ENCODE measurements at regions not wholly inside any gene's neighbourhood (a gene's known extent, or its start where the extent isn't known, plus 50 kb on each side); places are given as distances from the start of the nearest gene placed in this dataset.

DNA sequence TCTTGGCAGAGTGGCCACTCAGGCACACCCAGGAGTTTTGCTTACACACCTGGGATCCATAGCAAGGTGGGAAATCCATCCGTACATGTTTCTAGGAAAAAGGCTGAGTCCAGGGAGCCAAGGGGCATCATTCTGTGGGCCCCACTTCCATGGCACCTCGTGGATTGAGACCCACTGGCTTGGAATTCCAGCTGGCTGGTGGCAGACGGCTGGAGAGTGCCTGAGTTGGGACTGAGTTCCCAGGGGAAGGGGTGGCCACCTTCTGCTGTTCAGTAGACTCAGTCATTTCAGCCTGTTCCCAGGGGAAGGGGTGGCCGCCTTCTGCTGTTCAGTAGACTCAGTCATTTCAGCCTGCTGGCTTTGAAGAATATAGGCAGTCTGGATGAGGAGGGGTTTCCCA lies 366.0 kb upstream of the GRIA3 start (continued):
- TF ChIP-seq, protein P1, sequence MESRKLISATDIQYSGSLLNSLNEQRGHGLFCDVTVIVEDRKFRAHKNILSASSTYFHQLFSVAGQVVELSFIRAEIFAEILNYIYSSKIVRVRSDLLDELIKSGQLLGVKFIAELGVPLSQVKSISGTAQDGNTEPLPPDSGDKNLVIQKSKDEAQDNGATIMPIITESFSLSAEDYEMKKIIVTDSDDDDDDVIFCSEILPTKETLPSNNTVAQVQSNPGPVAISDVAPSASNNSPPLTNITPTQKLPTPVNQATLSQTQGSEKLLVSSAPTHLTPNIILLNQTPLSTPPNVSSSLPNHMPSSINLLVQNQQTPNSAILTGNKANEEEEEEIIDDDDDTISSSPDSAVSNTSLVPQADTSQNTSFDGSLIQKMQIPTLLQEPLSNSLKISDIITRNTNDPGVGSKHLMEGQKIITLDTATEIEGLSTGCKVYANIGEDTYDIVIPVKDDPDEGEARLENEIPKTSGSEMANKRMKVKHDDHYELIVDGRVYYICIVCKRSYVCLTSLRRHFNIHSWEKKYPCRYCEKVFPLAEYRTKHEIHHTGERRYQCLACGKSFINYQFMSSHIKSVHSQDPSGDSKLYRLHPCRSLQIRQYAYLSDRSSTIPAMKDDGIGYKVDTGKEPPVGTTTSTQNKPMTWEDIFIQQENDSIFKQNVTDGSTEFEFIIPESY (IDR thresholded peaks at IDR 0.05): no peak

DNA sequence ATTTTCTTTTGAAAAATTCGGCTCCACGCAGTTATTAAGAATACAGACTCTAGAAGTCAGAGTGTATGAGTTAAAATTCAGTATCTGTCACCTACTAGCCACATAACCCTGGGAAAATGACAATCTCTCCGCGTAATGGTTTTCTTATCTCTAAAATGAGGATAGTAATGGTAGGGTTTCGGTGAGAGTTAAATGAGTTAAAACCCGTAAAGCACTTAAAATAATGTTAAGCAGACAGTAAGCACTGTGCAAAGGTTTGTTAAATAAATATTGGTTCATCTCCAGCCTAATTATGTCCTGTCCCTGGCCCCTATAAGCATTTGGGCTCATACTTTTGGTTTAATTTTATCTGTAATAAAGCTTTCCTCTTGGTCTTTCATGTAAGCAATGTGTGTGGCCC lies 350.8 kb upstream of the GRIA3 start:
- Histone ChIP-seq H3K4me3 (ENCODE audit: low read depth in 1 of 3, low read length in 3 of 3) (no peak overlapping the region), H3K4me1 (ENCODE audit: control insufficient read depth in 4 of 4, insufficient read depth in 4 of 4, low read length in 3 of 4) (no peaks in the 10 kb centered on the region), H3K27ac (ENCODE audit: low read depth in 1 of 2, low read length in 2 of 2) (no peak overlapping the region), H3K9ac (ENCODE audit: low read depth in 1 of 2, low read length in 2 of 2) (no peak overlapping the region), H3K36me3 (ENCODE audit: control insufficient read depth in 4 of 4, insufficient read depth in 3 of 4, low read depth in 1 of 4, low read length in 3 of 4) (no peaks in the 10 kb centered on the region), H3K27me3 (ENCODE audit: control insufficient read depth in 4 of 4, insufficient read depth in 4 of 4, low read length in 3 of 4) (no peaks in the 10 kb centered on the region), H3K9me3 (ENCODE audit: control insufficient read depth in 4 of 4, low read length in 3 of 4) (peaks cover 0 to 5% (median 0%) of the 10 kb centered on the region in 4 donors)
- WGBS: 76% methylated on average over 6 of the region's 6 CpGs
- no peak for DNase-seq (ENCODE audit: low spot score)
- TF ChIP-seq, protein P2, sequence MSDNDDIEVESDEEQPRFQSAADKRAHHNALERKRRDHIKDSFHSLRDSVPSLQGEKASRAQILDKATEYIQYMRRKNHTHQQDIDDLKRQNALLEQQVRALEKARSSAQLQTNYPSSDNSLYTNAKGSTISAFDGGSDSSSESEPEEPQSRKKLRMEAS (IDR thresholded peaks at IDR 0.05): no peak
- no peak for TF ChIP-seq RXRA (IDR thresholded peaks at IDR 0.05)
- no peak for TF ChIP-seq GABPA (IDR thresholded peaks at IDR 0.05 in 1 of 2, conservative IDR thresholded peaks at IDR 0.05 in 1 of 2)
- no peak for TF ChIP-seq SP1 (IDR thresholded peaks at IDR 0.05)
- TF ChIP-seq, protein P3, sequence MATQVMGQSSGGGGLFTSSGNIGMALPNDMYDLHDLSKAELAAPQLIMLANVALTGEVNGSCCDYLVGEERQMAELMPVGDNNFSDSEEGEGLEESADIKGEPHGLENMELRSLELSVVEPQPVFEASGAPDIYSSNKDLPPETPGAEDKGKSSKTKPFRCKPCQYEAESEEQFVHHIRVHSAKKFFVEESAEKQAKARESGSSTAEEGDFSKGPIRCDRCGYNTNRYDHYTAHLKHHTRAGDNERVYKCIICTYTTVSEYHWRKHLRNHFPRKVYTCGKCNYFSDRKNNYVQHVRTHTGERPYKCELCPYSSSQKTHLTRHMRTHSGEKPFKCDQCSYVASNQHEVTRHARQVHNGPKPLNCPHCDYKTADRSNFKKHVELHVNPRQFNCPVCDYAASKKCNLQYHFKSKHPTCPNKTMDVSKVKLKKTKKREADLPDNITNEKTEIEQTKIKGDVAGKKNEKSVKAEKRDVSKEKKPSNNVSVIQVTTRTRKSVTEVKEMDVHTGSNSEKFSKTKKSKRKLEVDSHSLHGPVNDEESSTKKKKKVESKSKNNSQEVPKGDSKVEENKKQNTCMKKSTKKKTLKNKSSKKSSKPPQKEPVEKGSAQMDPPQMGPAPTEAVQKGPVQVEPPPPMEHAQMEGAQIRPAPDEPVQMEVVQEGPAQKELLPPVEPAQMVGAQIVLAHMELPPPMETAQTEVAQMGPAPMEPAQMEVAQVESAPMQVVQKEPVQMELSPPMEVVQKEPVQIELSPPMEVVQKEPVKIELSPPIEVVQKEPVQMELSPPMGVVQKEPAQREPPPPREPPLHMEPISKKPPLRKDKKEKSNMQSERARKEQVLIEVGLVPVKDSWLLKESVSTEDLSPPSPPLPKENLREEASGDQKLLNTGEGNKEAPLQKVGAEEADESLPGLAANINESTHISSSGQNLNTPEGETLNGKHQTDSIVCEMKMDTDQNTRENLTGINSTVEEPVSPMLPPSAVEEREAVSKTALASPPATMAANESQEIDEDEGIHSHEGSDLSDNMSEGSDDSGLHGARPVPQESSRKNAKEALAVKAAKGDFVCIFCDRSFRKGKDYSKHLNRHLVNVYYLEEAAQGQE (IDR thresholded peaks at IDR 0.05): no peak
- TF ChIP-seq TAF1 (conservative IDR thresholded peaks at IDR 0.05): no peak
- no peak for TF ChIP-seq EGR1 (IDR thresholded peaks at IDR 0.05; ENCODE audit: low read depth in 2 of 2)
- TF ChIP-seq, protein P4, sequence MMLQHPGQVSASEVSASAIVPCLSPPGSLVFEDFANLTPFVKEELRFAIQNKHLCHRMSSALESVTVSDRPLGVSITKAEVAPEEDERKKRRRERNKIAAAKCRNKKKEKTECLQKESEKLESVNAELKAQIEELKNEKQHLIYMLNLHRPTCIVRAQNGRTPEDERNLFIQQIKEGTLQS (IDR thresholded peaks at IDR 0.05): no peak

DNA sequence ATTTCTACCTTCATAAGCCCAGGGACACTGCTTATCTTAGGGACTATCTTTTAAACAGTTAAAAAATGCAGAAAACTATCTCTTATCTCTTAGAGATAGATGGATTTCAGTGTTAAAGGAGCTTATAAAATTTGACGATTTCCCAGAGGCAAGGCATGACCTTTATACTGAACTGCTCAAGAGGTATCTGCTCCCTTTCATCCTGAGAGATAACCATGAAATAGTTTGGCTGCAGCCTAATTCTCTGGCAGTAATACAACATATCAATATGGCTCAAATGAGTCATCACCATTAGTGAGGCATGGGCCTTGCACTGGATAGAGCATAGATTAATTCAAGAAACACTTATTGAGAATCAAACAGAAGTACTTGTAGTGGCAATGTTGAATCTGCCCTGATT lies 348.2 kb upstream of the GRIA3 start:
- no peak overlapping the region for H3K4me3 ChIP-seq (ENCODE audit: low read depth in 1 of 3, low read length in 3 of 3)
- H3K27me3 ChIP-seq (ENCODE audit: control insufficient read depth in 4 of 4, insufficient read depth in 4 of 4, low read length in 3 of 4): no peaks in the 10 kb centered on the region
- no peak overlapping the region for H3K9ac ChIP-seq (ENCODE audit: low read depth in 1 of 2, low read length in 2 of 2)
- H3K4me1 ChIP-seq (ENCODE audit: control insufficient read depth in 4 of 4, insufficient read depth in 4 of 4, low read length in 3 of 4): no peaks in the 10 kb centered on the region
- WGBS: 77% methylated on average over 1 of the region's 1 CpG
- no peaks in the 10 kb centered on the region for H3K36me3 ChIP-seq (ENCODE audit: control insufficient read depth in 4 of 4, insufficient read depth in 3 of 4, low read depth in 1 of 4, low read length in 3 of 4)
- H3K27ac ChIP-seq (ENCODE audit: low read depth in 1 of 2, low read length in 2 of 2): no peak overlapping the region
- DNase-seq (ENCODE audit: low spot score): no peak
- TF ChIP-seq SP1 (IDR thresholded peaks at IDR 0.05) (no peak), GABPA (IDR thresholded peaks at IDR 0.05 in 1 of 2, conservative IDR thresholded peaks at IDR 0.05 in 1 of 2) (no peak), YY1 (IDR thresholded peaks at IDR 0.05) (no peak)
- peaks cover 0 to 5% (median 0%) of the 10 kb centered on the region in 4 donors for H3K9me3 ChIP-seq (ENCODE audit: control insufficient read depth in 4 of 4, low read length in 3 of 4)
